ENCODE measurements at regions not wholly inside any gene's neighbourhood (a gene's known extent, or its start where the extent isn't known, plus 50 kb on each side); places are given as distances from the start of the nearest gene placed in this dataset.

- TF ChIP-seq, protein P1, sequence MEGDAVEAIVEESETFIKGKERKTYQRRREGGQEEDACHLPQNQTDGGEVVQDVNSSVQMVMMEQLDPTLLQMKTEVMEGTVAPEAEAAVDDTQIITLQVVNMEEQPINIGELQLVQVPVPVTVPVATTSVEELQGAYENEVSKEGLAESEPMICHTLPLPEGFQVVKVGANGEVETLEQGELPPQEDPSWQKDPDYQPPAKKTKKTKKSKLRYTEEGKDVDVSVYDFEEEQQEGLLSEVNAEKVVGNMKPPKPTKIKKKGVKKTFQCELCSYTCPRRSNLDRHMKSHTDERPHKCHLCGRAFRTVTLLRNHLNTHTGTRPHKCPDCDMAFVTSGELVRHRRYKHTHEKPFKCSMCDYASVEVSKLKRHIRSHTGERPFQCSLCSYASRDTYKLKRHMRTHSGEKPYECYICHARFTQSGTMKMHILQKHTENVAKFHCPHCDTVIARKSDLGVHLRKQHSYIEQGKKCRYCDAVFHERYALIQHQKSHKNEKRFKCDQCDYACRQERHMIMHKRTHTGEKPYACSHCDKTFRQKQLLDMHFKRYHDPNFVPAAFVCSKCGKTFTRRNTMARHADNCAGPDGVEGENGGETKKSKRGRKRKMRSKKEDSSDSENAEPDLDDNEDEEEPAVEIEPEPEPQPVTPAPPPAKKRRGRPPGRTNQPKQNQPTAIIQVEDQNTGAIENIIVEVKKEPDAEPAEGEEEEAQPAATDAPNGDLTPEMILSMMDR (IDR thresholded peaks at IDR 0.05; ENCODE audit: insufficient read depth, low read depth, low read length, missing control alignments): no peak
- no peak overlapping the region for H3K4me3 ChIP-seq (ENCODE audit: low read length)
- no peak for DNase-seq (ENCODE audit: low read depth)
Measured at GRCh38 chr3:67981077-67981476, 326.7 kb upstream of the SUCLG2 start.

DNA sequence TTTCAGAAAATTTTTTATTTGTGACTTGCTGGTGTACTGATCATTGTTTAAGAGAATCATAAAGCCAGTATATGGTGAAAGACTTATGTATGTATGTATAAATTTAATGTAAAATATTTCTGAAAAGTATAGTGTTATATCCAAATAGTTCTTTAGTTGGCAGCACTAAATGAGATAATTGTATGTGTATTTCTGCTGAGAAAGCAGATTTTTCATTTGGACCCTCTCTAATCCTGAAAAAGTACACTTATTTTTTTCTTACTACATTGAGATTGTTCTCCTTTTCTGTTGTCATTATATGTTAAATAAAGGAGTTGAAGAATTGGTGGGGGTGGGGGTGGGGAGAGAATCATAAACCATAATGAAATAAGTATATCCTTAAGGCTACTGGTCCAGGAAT is 324.9 kb upstream of the SUCLG2 start:
- no peak for DNase-seq (ENCODE audit: low read depth)
- TF ChIP-seq, protein P1 (IDR thresholded peaks at IDR 0.05; ENCODE audit: insufficient read depth, low read depth, low read length, missing control alignments): no peak
- H3K4me3 ChIP-seq (ENCODE audit: low read length): no peak overlapping the region

DNA sequence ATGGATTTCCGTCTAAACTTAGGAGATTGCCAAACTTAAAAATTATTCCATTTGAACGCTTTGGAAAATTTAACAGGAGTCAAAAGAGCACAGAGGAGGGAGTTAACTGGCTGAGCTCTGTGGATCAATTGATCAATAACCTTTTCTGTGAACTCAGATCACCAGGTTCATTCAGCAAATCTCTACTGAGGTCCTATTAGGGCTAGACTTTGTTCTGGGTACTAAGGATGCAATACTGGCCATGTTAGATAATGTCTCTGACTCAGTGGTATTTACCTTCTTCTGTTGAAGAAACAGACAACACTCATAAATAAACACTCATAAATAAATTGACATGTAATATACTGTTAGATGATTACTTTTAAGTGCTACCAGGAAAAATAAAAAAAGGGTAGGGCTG is 323.4 kb upstream of the SUCLG2 start:
- TF ChIP-seq, protein P1 (IDR thresholded peaks at IDR 0.05; ENCODE audit: insufficient read depth, low read depth, low read length, missing control alignments): no peak
- no peak overlapping the region for H3K4me3 ChIP-seq (ENCODE audit: low read length)
- DNase-seq (ENCODE audit: low read depth): no peak

GRCh38 chr3:67976663-67977062 is 322.3 kb upstream of the SUCLG2 start:
- TF ChIP-seq, protein P1 (IDR thresholded peaks at IDR 0.05; ENCODE audit: insufficient read depth, low read depth, low read length, missing control alignments): no peak
- no peak overlapping the region for H3K4me3 ChIP-seq (ENCODE audit: low read length)
- no peak for DNase-seq (ENCODE audit: low read depth)

DNA sequence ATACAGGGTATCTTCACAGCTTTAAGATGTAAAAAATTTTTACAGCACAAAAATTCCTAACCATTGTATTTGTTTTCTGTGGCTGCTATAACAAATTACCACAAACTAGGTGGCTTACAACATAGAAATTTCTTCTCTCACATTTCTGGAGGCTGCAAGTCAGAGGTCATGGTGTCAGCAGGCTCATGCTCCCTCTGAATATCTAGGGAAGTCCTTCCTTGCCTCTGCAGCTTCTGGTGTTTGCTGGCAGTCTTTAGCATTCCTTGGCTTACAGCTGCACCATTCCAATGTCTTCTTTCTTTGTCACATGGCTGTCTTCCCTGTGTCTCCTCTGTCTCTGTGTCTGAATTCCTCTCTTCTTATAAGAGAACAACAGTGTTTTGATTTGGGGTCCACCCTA is 310.2 kb upstream of the SUCLG2 start:
- H3K4me3 ChIP-seq (ENCODE audit: low read length): no peak overlapping the region
- TF ChIP-seq, protein P1 (IDR thresholded peaks at IDR 0.05; ENCODE audit: insufficient read depth, low read depth, low read length, missing control alignments): no peak
- DNase-seq (ENCODE audit: low read depth): no peak

DNA sequence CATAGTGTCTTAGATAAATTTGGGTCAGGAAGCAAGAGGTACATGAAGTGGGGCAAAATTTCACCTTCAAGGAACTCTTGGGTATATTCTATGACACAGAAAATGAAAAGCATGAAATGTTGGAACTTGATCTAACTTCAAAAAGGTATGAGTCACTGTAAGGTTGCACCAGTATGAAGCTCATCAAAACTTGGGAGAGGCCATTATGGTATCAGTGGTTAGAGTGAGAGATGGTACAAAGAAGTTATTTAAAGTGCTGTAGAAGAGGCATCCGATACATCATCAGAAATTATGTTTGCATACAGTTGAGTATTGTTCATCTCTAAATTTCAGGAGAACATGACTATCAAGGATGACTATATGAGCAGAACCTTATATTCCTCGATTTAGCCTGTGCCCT is 302.9 kb upstream of the SUCLG2 start:
- no peak overlapping the region for H3K4me3 ChIP-seq (ENCODE audit: low read length)
- no peak for DNase-seq (ENCODE audit: low read depth)
- TF ChIP-seq, protein P1 (IDR thresholded peaks at IDR 0.05; ENCODE audit: insufficient read depth, low read depth, low read length, missing control alignments): no peak

GRCh38 chr3:67947808-67948508 is 293.5 kb upstream of the SUCLG2 start:
- DNase-seq (ENCODE audit: low read depth): no peak
- TF ChIP-seq, protein P1 (IDR thresholded peaks at IDR 0.05; ENCODE audit: insufficient read depth, low read depth, low read length, missing control alignments): no peak
- H3K4me3 ChIP-seq (ENCODE audit: low read length): no peak overlapping the region

Measured in epithelial cell of esophagus (primary cell).